ENCODE measurements at regions not wholly inside any gene's neighbourhood (a gene's known extent, or its start where the extent isn't known, plus 50 kb on each side); places are given as distances from the start of the nearest gene placed in this dataset.

DNA sequence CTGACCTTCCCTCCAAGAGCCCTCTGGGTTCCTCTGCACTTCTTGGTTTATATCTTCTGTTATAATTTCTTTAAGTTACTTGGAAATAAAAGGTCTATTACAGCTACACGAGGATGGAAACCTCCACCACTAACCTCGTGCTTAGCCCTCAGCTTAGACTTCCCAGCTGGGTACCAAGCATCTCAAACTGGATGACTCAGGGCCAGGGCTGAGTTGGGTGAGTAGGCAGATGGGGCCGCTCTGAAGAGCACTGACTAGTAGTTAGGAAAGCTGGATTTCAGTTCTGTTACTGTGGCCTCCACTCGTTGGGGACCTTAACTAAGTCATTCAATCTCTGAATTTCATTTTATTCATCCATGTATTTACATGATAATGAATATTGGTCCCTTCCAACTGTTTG lies 1036.6 kb downstream of the IGSF11 start:
- TF ChIP-seq POLR2A (IDR thresholded peaks at IDR 0.05; ENCODE audit: low read length) = no peak
- no peak for TF ChIP-seq GATA1 (IDR thresholded peaks at IDR 0.05; ENCODE audit: low read depth, low read length)
